DOHH2 (cell line): ENCODE measurements at regions not wholly inside any gene's neighbourhood (a gene's known extent, or its start where the extent isn't known, plus 50 kb on each side); places are given as distances from the start of the nearest gene placed in this dataset.

Experiments used
- H3F3A ChIP-seq: fragments of 200-600 bp; sonication (generic), shearing (Covaris generic); 2 replicates; pipeline ENCODE4 v1.6.0; 2016; ENCODE audit warnings: antibody characterized with exemption, mild to moderate bottlenecking; ENCODE audit not compliant: control insufficient read depth, insufficient read depth
- H3K27ac ChIP-seq: fragments of 200-600 bp; sonication (generic); 2 replicates; pipeline ENCODE4 v1.5.1; 2014; ENCODE audit warnings: low read depth, mild to moderate bottlenecking, low read length, moderate library complexity
- H3K27me3 ChIP-seq: fragments of 200-600 bp; sonication (generic); 2 replicates; pipeline ENCODE4 v1.6.1; 2014; ENCODE audit warnings: mild to moderate bottlenecking, low read length, mixed read lengths; ENCODE audit not compliant: control insufficient read depth
- H3K36me3 ChIP-seq: fragments of 200-600 bp; sonication (generic); 2 replicates; pipeline ENCODE4 v1.6.1; 2014; ENCODE audit warnings: mild to moderate bottlenecking, low read length, moderate library complexity, mixed read lengths; ENCODE audit not compliant: control insufficient read depth
- H3K4me1 ChIP-seq: fragments of 200-600 bp; sonication (generic); 2 replicates; pipeline ENCODE4 v1.6.1; 2014; ENCODE audit warnings: mild to moderate bottlenecking, low read length, mixed read lengths; ENCODE audit not compliant: control insufficient read depth
- H3K4me2 ChIP-seq: fragments of 200-600 bp; sonication (generic); 2 replicates; pipeline ENCODE4 v1.6.0; 2014; ENCODE audit warnings: mild to moderate bottlenecking, low read length, moderate library complexity
- H3K4me3 ChIP-seq: fragments of 200-600 bp; sonication (generic); 2 replicates; pipeline ENCODE4 v1.5.1; 2014; ENCODE audit warnings: mild to moderate bottlenecking, low read length, mixed read lengths
- H3K79me2 ChIP-seq: fragments of 200-600 bp; sonication (generic); 2 replicates; pipeline ENCODE4 v1.6.1; 2014; ENCODE audit warnings: mild to moderate bottlenecking, low read length, mixed read lengths; ENCODE audit not compliant: control insufficient read depth
- H3K9me2 ChIP-seq: fragments of 200-600 bp; sonication (generic); replicated peaks from 2 replicates; pipeline ENCODE4 v1.6.1; 2014; ENCODE audit warnings: mild to moderate bottlenecking, low read length, mixed read lengths; ENCODE audit not compliant: control insufficient read depth
- H3K9me3 ChIP-seq: fragments of 200-600 bp; sonication (generic); 2 replicates; pipeline ENCODE4 v1.6.1; 2014; ENCODE audit warnings: antibody characterized with exemption, low read length, mixed read lengths; ENCODE audit not compliant: control insufficient read depth, insufficient read depth
- H4K20me1 ChIP-seq: fragments of 200-600 bp; sonication (generic); 2 replicates; pipeline ENCODE4 v1.6.0; 2014; ENCODE audit warnings: low read depth, mild to moderate bottlenecking, antibody characterized with exemption, low read length, moderate library complexity; ENCODE audit not compliant: control insufficient read depth, insufficient read depth
- CTCF ChIP-seq: fragments of 200-600 bp; sonication (generic); IDR thresholded peaks from one replicate; pipeline ENCODE4 v1.5.1; 2014; ENCODE audit warnings: antibody characterized with exemption, mild to moderate bottlenecking, low read depth, low read length; ENCODE audit not compliant: poor library complexity, severe bottlenecking
- EZH2phosphoT487 ChIP-seq: fragments of 200-600 bp; sonication (generic); IDR thresholded peaks from 2 replicates; pipeline ENCODE4 v1.6.1; 2017; ENCODE audit warnings: borderline replicate concordance, mild to moderate bottlenecking, antibody characterized with exemption, low read length, moderate library complexity, mixed read lengths

- no peaks in the 10 kb centered on the region for H3K9me3 ChIP-seq
- no peak overlapping the region for H3K4me2 ChIP-seq
- no peak overlapping the region for H3K4me3 ChIP-seq
- H3K4me1 ChIP-seq = no peaks in the 10 kb centered on the region
- H3F3A ChIP-seq = no peaks in the 10 kb centered on the region
- no peaks in the 10 kb centered on the region for H3K36me3 ChIP-seq
- H4K20me1 ChIP-seq = no peaks in the 10 kb centered on the region
- no peaks in the 10 kb centered on the region for H3K79me2 ChIP-seq
- no peak overlapping the region for H3K27ac ChIP-seq
- TF ChIP-seq CTCF (no peak), EZH2phosphoT487 (no peak)
- peaks cover 6% of the 10 kb centered on the region; the same call in 1 of the 2 replicates for H3K27me3 ChIP-seq
- no peaks in the 10 kb centered on the region for H3K9me2 ChIP-seq
Measured at GRCh38 chr17:79281803-79282202, 207.2 kb downstream of the ENGASE start.

GRCh38 chr17:79280866-79281572 is 206.4 kb downstream of the ENGASE start:
- no peaks in the 10 kb centered on the region for H3K9me2 ChIP-seq
- no peaks in the 10 kb centered on the region for H3K9me3 ChIP-seq
- no peaks in the 10 kb centered on the region for H3K36me3 ChIP-seq
- no peak overlapping the region for H3K27ac ChIP-seq
- no peaks in the 10 kb centered on the region for H4K20me1 ChIP-seq
- H3K4me1 ChIP-seq = no peaks in the 10 kb centered on the region
- TF ChIP-seq CTCF (no peak), EZH2phosphoT487 (no peak)
- no peak overlapping the region for H3K4me3 ChIP-seq
- peaks cover 4% of the 10 kb centered on the region; the same call in 1 of the 2 replicates for H3K27me3 ChIP-seq
- no peaks in the 10 kb centered on the region for H3F3A ChIP-seq
- no peak overlapping the region for H3K4me2 ChIP-seq
- H3K79me2 ChIP-seq = no peaks in the 10 kb centered on the region

GRCh38 chr17:79280010-79280409 is 205.4 kb downstream of the ENGASE start:
- Histone ChIP-seq H3K4me2 (no peak overlapping the region), H3K9me3 (no peaks in the 10 kb centered on the region), H3F3A (no peaks in the 10 kb centered on the region), H3K27ac (no peak overlapping the region), H3K27me3 (peaks cover under 1% of the 10 kb centered on the region; the same call in 1 of the 2 replicates), H3K36me3 (no peaks in the 10 kb centered on the region), H3K4me1 (no peaks in the 10 kb centered on the region), H4K20me1 (no peaks in the 10 kb centered on the region), H3K79me2 (no peaks in the 10 kb centered on the region), H3K9me2 (no peaks in the 10 kb centered on the region), H3K4me3 (no peak overlapping the region)
- TF ChIP-seq CTCF = no peak
- no peak for TF ChIP-seq EZH2phosphoT487
